H9 (cell line): ENCODE measurements at regions not wholly inside any gene's neighbourhood (a gene's known extent, or its start where the extent isn't known, plus 50 kb on each side); places are given as distances from the start of the nearest gene placed in this dataset.

Source experiments
- DNase-seq: peaks from one replicate; pipeline ENCODE4 v3.0.0-alpha.2; 2017
- H2AFZ ChIP-seq: one replicate; pipeline ENCODE4 v1.6.1; 2013; ENCODE audit warnings: mild to moderate bottlenecking, low read length, control low read depth, moderate library complexity
- H2AK5ac ChIP-seq: 2 replicates; pipeline ENCODE4 v1.6.1; 2013; ENCODE audit warnings: low read length, control low read depth, mixed read lengths; ENCODE audit not compliant: insufficient read length
- H2BK120ac ChIP-seq: one replicate; pipeline ENCODE4 v1.6.1; 2013; ENCODE audit warnings: low read depth, mild to moderate bottlenecking, low read length, control low read depth, inconsistent platforms; ENCODE audit not compliant: poor library complexity, severe bottlenecking
- H2BK12ac ChIP-seq: 2 replicates; pipeline ENCODE4 v1.6.1; 2013; ENCODE audit warnings: low read length, control low read depth, mixed read lengths, low read depth; ENCODE audit not compliant: insufficient read length
- H2BK15ac ChIP-seq: 2 replicates; pipeline ENCODE4 v1.6.1; 2013; ENCODE audit warnings: low read depth, low read length, control low read depth
- H2BK20ac ChIP-seq: one replicate; pipeline ENCODE4 v1.6.1; 2013; ENCODE audit warnings: low read depth, mild to moderate bottlenecking, low read length, control low read depth, inconsistent platforms; ENCODE audit not compliant: poor library complexity, severe bottlenecking
- H2BK5ac ChIP-seq: 2 replicates; pipeline ENCODE4 v1.6.1; 2013; ENCODE audit warnings: low read length, control low read depth, mixed read lengths; ENCODE audit not compliant: insufficient read length
- H3K14ac ChIP-seq: 2 replicates; pipeline ENCODE4 v1.6.1; 2013; ENCODE audit warnings: low read length, control low read depth; ENCODE audit not compliant: insufficient read depth
- H3K18ac ChIP-seq: 2 replicates; pipeline ENCODE4 v1.6.1; 2013; ENCODE audit warnings: low read depth, mild to moderate bottlenecking, mixed read lengths, low read length, control low read depth; ENCODE audit not compliant: insufficient read length
- H3K23ac ChIP-seq: 2 replicates; pipeline ENCODE4 v1.6.1; 2013; ENCODE audit warnings: low read length, control low read depth, mixed read lengths, low read depth; ENCODE audit not compliant: insufficient read length
- H3K23me2 ChIP-seq: 2 replicates; pipeline ENCODE4 v1.6.1; 2013; ENCODE audit warnings: low read depth, mild to moderate bottlenecking, mixed read lengths, low read length, control low read depth; ENCODE audit not compliant: insufficient read length, poor library complexity, severe bottlenecking
- H3K27ac ChIP-seq: 2 replicates; pipeline ENCODE4 v1.5.1; 2013; ENCODE audit warnings: low read length, control low read depth, mixed read lengths, low read depth; ENCODE audit not compliant: insufficient read length
- H3K27me3 ChIP-seq: 2 replicates; pipeline ENCODE4 v1.6.1; 2013; ENCODE audit warnings: low read length, control low read depth, inconsistent platforms; ENCODE audit not compliant: insufficient read depth
- H3K4ac ChIP-seq: 2 replicates; pipeline ENCODE4 v1.6.1; 2013; ENCODE audit warnings: low read depth, mild to moderate bottlenecking, control low read depth, inconsistent platforms, low read length, moderate library complexity
- H3K4me1 ChIP-seq: 2 replicates; pipeline ENCODE4 v1.6.1; 2013; ENCODE audit warnings: low read length, control low read depth, inconsistent platforms; ENCODE audit not compliant: insufficient read depth
- H3K4me2 ChIP-seq: 2 replicates; pipeline ENCODE4 v1.6.1; 2013; ENCODE audit warnings: low read length, control low read depth, mixed read lengths; ENCODE audit not compliant: insufficient read length, insufficient read depth
- H3K56ac ChIP-seq: 2 replicates; pipeline ENCODE4 v1.6.1; 2013; ENCODE audit warnings: low read depth, mild to moderate bottlenecking, mixed read lengths, low read length, control low read depth; ENCODE audit not compliant: insufficient read length
- H3K79me1 ChIP-seq: 2 replicates; pipeline ENCODE4 v1.6.1; 2013; ENCODE audit warnings: low read depth, mild to moderate bottlenecking, moderate library complexity, low read length, control low read depth, inconsistent platforms; ENCODE audit not compliant: insufficient read depth, poor library complexity, severe bottlenecking
- H3K79me2 ChIP-seq: 2 replicates; pipeline ENCODE4 v1.6.1; 2013; ENCODE audit warnings: low read length, control low read depth, inconsistent platforms; ENCODE audit not compliant: insufficient read depth
- H3K9ac ChIP-seq: 2 replicates; pipeline ENCODE4 v1.6.1; 2013; ENCODE audit warnings: low read length, control low read depth, mixed read lengths; ENCODE audit not compliant: insufficient read length; ENCODE audit errors: extremely low read depth
- H3K9me3 ChIP-seq: one replicate; pipeline ENCODE4 v1.6.1; 2013; ENCODE audit warnings: low read depth, low read length, inconsistent platforms; ENCODE audit not compliant: control insufficient read depth
- H3T11ph ChIP-seq: one replicate; pipeline ENCODE4 v1.6.1; 2013; ENCODE audit warnings: mild to moderate bottlenecking, low read length, control low read depth, inconsistent platforms
- H4K20me1 ChIP-seq: one replicate; pipeline ENCODE4 v1.6.1; 2013; ENCODE audit not compliant: control insufficient read depth, insufficient read length, insufficient read depth
- H4K5ac ChIP-seq: 2 replicates; pipeline ENCODE4 v1.6.1; 2013; ENCODE audit warnings: low read depth, mild to moderate bottlenecking, mixed read lengths, low read length, control low read depth; ENCODE audit not compliant: insufficient read length
- H4K8ac ChIP-seq: replicated peaks from 2 replicates; pipeline ENCODE4 v1.6.1; 2013; ENCODE audit warnings: low read length, control low read depth, mixed read lengths, low read depth; ENCODE audit not compliant: insufficient read length
- H4K91ac ChIP-seq: 2 replicates; pipeline ENCODE4 v1.6.1; 2013; ENCODE audit warnings: low read depth, mild to moderate bottlenecking, moderate library complexity, mixed read lengths, low read length, control low read depth; ENCODE audit not compliant: insufficient read length
- H3K27ac Mint-ChIP-seq, 3 experiments: 2 replicates in 2 of 3; 3 replicates in 1 of 3; pipeline ENCODE4 v1.8.0; 2020 to 2021; ENCODE audit warnings: mixed read lengths in 3 of 3, mild to moderate bottlenecking in 1 of 3, moderate library complexity in 1 of 3
- H3K27me3 Mint-ChIP-seq: 2 replicates; pipeline ENCODE4 v1.8.0; 2021; ENCODE audit warnings: low read depth, mild to moderate bottlenecking, moderate library complexity, mixed read lengths
- H3K36me3 Mint-ChIP-seq, 3 experiments: 2 replicates in 2 of 3; 3 replicates in 1 of 3; pipeline ENCODE4 v1.8.0; 2020 to 2021; ENCODE audit warnings: low read depth in 3 of 3, mixed read lengths in 3 of 3; ENCODE audit not compliant: insufficient read depth in 1 of 3
- H3K4me1 Mint-ChIP-seq, 2 experiments: 2 replicates each; pipeline ENCODE4 v1.8.0; 2020; ENCODE audit warnings: mixed read lengths in 2 of 2
- H3K4me3 Mint-ChIP-seq, 2 experiments: 2 replicates in 1 of 2; 3 replicates in 1 of 2; pipeline ENCODE4 v1.8.0; 2020 to 2021; ENCODE audit warnings: mild to moderate bottlenecking in 2 of 2, mixed read lengths in 2 of 2, moderate library complexity in 1 of 2
- H3K9me3 Mint-ChIP-seq, 2 experiments: 2 replicates in 1 of 2; 3 replicates in 1 of 2; pipeline ENCODE4 v1.8.0; 2020; ENCODE audit warnings: mild to moderate bottlenecking in 2 of 2, mixed read lengths in 2 of 2, moderate library complexity in 1 of 2
- WGBS: extraction: QIAGEN DNeasy Blood & Tissue Kit; methylation state at CpG from one replicate; pipeline ENCODE4 v1.1.7; 2013; ENCODE audit warnings: missing lambda C conversion rate, low lambda C conversion rate, mixed read lengths; ENCODE audit not compliant: insufficient read length; ENCODE audit errors: extremely low coverage; 5-methylcytosine and 5-hydroxymethylcytosine counted together
- TF ChIP-seq, protein P1 (sequence below): fragments of 200-600 bp; sonication (generic); conservative IDR thresholded peaks from 3 replicates; pipeline ENCODE4 v1.8.0; 2021; ENCODE audit warnings: antibody characterized with exemption, mild to moderate bottlenecking

DNA sequence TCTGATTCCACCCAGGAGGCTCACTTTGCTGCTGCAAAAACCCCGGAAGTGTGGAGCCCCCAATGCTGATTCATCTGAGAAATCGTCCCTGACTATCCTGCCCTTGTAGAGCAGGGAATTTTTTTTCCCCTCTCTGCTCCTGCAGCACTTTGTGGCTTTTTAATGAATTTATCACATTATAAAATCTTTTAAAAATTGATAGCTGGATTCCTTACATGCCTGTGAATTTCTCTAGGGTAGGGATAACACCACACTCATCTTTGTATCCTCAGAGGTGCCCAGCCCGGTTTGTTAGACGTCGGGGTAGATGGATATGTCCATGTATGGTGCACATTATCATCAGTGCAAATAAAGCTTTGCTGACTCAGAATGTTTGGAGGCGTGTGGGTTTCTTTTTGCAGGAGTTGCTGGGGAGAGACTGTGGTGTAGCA is 185.7 kb downstream of the STK31 start:
- Histone ChIP-seq H3K23me2 (no peaks in the 10 kb centered on the region), H2AK5ac (no peak overlapping the region), H4K8ac (no peak overlapping the region), H3K14ac (no peak overlapping the region), H4K5ac (no peak overlapping the region), H2BK5ac (no peak overlapping the region), H2BK120ac (no peak overlapping the region), H2BK20ac (no peak overlapping the region), H2AFZ (no peak overlapping the region), H3K56ac (no peak overlapping the region), H3K23ac (no peak overlapping the region), H4K20me1 (no peaks in the 10 kb centered on the region), H3K4me2 (no peak overlapping the region), H3K18ac (no peak overlapping the region), H3K79me2 (no peaks in the 10 kb centered on the region), H3T11ph (no peak overlapping the region), H2BK12ac (no peak overlapping the region), H3K27me3 (no peaks in the 10 kb centered on the region), H3K4ac (no peak overlapping the region), H4K91ac (no peak overlapping the region), H3K9ac (no peak overlapping the region), H2BK15ac (no peak overlapping the region), H3K27ac (no peak overlapping the region), H3K9me3 (no peaks in the 10 kb centered on the region), H3K79me1 (no peaks in the 10 kb centered on the region), H3K4me1 (no peaks in the 10 kb centered on the region)
- no peak for DNase-seq
- Mint-ChIP-seq H3K4me3 (no peak overlapping the region), H3K36me3 (no peaks in the 10 kb centered on the region), H3K9me3 (no peaks in the 10 kb centered on the region), H3K4me1 (peaks cover 0 to 4% of the 10 kb centered on the region in 2 experiments; a peak in 1 of 4 replicates), H3K27me3 (no peaks in the 10 kb centered on the region), H3K27ac (no peak overlapping the region)
- no CpG with 5 or more reads among the region's 6 CpGs for WGBS
- TF ChIP-seq, protein P1, sequence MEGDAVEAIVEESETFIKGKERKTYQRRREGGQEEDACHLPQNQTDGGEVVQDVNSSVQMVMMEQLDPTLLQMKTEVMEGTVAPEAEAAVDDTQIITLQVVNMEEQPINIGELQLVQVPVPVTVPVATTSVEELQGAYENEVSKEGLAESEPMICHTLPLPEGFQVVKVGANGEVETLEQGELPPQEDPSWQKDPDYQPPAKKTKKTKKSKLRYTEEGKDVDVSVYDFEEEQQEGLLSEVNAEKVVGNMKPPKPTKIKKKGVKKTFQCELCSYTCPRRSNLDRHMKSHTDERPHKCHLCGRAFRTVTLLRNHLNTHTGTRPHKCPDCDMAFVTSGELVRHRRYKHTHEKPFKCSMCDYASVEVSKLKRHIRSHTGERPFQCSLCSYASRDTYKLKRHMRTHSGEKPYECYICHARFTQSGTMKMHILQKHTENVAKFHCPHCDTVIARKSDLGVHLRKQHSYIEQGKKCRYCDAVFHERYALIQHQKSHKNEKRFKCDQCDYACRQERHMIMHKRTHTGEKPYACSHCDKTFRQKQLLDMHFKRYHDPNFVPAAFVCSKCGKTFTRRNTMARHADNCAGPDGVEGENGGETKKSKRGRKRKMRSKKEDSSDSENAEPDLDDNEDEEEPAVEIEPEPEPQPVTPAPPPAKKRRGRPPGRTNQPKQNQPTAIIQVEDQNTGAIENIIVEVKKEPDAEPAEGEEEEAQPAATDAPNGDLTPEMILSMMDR = no peak
